ENCODE measurements at regions not wholly inside any gene's neighbourhood (a gene's known extent, or its start where the extent isn't known, plus 50 kb on each side); places are given as distances from the start of the nearest gene placed in this dataset.

- no peak for DNase-seq (ENCODE audit: low spot score)
Observed at GRCh38 chr4:137067735-137068134, 464.6 kb downstream of the PCDH18 start.

DNA sequence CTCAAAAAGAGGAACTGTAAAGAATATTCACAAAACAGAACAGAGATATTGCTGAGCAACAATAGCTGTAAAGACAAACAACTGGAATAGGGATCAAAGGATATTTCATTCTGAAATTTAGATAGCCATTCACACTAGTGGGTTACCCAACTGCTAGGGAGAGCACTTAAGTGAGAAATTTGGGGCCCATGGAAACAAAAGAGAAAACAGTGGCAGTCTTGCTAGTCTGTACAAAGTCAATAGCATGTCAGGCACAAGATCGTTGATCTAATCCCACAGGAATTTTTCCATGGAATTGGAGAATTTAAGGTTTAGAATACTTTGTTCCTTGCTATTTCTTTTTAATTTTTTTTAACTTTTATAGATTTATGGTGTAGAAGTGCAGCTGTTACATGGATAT is 467.0 kb downstream of the PCDH18 start:
- no peak for DNase-seq (ENCODE audit: low spot score)

DNA sequence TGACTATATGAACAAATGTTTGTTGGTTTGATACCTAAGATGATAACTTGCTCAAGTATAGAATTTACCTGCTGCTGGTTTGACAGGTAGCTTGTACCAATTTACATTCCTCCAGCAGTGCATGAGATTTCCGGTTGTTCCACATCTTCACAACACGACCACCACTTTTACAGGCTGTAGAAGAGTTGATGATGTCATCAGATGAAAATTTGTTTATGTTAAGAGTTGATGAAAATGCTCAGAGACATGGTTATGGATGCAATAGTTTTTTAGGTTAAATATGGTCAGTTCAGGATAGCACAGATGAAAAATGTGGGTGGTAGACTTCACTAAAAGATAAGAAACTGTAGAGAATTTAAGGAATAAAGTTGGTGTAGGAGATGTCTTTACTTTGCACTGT is 468.3 kb downstream of the PCDH18 start:
- DNase-seq (ENCODE audit: low spot score), result no peak

- DNase-seq (ENCODE audit: low spot score), result no peak
Observed at GRCh38 chr4:137043184-137043583, 489.1 kb downstream of the PCDH18 start.

DNA sequence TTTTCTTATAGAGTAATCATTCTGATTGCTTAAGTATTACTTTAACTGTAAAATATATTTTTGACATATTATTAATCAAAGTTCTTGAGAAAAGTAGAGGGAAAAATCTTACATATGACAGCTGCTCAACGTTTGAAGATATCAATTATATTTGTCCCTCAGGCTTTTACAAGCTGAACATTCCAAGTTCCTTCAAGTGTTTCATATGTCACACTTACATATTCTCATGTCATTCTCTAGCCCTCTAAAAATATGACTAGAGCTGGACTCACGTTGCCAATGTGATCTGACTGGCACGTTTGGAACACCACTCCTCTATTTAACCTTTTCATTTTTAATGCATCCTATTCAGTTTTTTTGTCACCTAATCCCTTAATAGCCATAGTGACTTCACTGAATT is 492.9 kb downstream of the PCDH18 start:
- no peak for DNase-seq (ENCODE audit: low spot score)

DNA sequence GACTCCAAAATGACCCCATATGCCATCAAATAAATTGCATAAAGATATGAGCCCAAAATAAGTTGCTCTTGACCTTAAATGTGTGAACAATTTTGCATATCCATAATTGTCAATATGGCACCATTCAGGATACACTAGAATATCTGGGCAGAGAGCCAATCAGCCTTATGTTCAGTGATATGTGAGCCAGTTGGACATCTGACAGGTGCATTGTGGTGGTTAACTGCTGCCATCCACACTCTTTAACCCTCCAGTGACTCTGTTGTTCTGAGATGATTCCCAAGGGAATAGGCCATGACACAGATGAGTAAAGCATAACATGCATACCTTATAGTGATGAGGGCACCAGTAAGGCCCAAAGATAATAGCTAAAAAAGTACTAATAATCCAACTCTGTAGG is 500.1 kb downstream of the PCDH18 start:
- no peak for DNase-seq (ENCODE audit: low spot score)

DNA sequence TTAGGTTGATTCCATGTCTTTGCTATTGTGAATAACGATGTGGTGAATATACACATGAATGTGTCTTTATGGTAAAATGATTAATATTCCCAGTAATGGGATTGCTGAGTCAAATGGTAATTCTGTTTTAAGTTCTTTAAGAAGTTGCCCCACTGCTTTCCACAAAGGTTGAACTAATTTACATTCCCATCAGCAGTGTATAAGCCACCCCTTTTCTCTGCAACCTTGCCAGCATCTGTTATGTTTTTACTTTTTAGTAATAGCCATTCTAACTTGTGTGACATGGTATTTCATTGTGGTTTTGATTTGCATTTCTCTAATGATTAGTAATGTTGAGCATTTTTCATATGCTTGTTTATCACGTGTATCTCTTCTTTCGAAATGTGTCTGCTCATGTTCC is 503.3 kb downstream of the PCDH18 start:
- DNase-seq (ENCODE audit: low spot score), result no peak

DNA sequence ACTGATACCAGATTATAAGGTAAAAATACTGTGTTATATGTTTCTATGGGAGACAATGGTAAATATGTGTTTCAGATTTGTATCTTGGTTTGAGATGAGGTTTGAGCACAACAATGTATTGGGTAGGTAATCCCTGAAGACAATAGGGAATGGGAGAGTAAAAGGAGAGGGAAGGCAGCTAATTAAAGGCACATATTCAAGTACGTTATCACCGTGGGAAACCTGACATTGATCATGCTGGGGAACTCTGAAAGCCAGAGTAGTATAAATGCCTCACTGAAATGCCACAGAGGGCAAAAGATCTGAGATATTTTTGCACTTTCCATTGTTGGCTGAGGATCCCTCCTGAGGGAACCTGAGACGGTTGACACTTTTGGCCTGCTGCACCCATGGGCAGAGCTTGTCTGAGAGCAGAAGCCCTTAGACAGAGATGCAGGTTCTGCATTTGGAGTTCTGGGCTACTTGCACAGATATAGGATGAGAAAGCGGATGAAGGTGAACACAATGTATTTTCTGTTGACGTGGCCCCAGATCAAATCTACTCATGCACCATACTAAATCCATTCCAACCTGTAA is 506.7 kb downstream of the PCDH18 start:
- DNase-seq (ENCODE audit: low spot score), result no peak

DNA sequence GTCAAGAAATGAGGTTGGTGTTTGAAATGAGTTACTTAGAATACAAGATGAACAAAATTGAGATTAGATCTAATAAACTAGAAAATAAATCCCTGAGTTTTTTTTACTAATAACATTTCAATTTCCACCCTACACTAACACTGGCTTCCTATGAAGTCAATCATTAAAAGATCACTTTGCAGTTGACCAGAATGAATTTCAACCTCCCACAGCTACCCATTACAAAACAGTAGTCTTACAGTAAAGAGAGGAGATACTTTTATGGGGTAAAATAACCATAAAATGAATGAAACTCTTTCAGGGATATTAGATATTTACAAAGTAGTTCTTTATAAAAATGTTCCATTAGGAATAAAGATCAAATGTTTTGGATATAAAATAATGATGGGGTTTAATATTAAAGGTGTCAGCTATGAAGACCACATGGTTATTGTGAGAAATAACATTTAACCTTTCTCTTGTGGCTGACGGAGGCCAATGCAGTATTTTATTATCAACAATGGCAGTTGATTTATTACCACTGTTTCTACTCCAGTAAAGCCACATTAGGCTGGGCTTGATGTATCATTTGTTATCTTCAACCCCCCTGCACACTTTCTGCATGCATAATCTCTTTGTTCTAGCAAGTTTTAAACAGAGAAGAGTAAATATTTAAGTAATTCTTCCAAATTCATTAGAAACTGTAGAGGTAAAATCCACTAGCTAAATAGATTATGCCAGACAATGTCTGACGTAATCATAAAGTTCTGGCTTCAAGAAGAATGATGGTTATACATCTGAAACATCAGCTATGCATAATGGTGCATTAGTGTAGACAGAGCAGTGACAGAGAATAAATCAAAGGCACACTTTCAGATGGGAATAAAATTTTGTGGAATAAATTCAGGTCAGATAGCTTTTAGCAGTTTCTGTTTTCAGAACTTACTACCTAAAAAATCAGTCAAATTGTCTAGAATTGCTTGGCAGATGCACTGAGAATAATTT is 516.6 kb downstream of the PCDH18 start:
- DNase-seq (ENCODE audit: low spot score), result no peak

DNA sequence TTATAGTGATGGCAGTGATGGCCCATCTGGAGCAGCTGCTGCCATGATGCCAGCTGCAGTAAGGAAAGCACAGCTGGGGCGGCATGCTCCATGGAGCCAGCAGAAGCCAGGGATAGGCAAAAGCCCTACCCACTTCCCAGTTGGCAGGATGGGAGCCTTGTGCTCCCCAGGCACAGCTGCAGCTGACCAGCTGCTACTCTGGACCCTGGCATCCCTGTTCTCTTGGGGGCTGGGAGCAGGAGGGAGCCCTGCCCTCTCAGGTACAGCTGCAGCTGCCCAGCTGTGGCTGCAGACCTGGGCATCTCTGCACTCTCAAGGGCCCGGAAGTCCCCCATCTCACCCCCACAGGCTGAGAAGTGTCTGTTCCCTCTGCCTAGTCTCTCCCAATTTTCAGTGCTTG is 531.9 kb downstream of the PCDH18 start:
- DNase-seq (ENCODE audit: low spot score), result no peak

DNA sequence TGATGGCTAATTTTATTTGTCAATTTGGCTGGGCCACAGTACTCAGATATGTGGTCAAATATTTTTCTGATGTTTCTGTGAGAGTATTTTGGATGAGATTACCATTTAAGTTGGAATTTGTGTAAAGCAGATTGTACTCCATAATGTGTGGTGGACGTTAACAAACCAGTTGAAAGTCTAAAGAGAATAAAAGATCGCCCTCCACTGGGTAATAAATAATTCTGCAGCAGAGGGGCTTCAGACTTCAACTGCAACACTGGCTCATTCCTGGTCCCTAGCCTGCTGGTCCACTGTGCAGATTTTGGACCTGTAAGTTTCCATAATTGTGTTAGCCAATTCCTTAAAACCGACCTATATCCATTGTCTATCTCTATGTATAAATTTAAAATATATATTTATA is 540.3 kb downstream of the PCDH18 start:
- DNase-seq (ENCODE audit: low spot score), result no peak

GRCh38 chr4:136985683-136986082 is 546.6 kb downstream of the PCDH18 start:
- no peak for DNase-seq (ENCODE audit: low spot score)

DNA sequence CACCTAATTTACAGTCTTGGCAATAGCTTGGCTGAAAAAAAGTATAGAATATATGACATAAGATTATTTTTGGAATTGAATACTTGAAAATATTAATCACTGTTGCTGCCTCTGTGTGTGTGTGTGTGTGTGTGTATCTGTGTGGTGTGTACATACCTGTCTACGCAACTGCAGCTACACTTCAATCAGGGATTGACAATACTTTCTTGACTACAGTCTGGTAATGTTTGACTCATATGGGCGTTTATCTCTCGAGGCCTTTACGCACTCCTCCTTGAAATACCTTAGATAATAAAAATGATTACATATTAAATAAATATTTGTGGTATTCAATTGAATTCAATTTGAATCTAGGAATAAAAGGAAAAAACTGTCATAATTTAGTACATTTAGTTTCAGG is 565.2 kb downstream of the PCDH18 start:
- no peak for DNase-seq (ENCODE audit: low spot score)

GRCh38 chr4:136965478-136965877 is 566.8 kb downstream of the PCDH18 start:
- DNase-seq (ENCODE audit: low spot score), result no peak

DNA sequence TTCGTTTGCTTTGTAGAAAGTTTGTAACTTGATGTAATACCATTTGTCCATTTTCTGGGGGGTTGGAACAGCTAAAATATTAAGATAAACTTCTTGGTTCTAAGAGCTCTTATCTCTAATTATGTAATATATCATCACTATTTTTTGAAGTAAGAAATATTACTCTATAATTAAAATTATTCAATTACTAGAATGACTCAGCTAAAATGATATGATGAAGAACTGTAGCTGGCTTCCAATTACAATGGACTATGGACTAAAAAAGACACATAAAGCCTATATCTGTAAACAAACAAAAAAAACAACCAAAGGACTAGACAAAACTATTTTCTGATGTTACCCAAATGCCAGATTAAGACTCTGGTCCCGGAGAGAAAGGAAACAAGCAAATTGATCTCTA is 569.4 kb downstream of the PCDH18 start:
- DNase-seq (ENCODE audit: low spot score), result no peak

- no peak for DNase-seq (ENCODE audit: low spot score)
Observed at GRCh38 chr4:136946307-136946907, 585.9 kb downstream of the PCDH18 start.

DNA sequence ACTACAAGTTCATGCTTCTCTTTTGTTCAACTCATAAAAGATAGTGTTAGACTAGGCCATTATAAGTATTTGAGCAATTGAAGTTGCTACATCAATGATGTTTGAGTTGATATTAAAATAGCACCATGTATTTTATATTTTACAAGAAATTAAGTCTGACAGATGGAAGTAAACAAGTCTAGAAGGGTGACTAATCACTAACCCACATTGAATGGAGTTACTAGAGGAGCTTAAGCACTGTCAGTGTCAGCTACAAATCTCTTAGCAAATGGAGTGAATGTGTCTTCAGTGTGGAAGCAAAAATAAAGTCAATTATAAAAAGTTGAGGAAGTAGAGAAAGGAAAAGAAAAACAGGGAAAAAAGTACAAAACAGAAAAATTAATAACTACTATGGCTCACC is 592.5 kb downstream of the PCDH18 start:
- DNase-seq (ENCODE audit: low spot score), result no peak

GRCh38 chr4:136935871-136936270 is 596.4 kb downstream of the PCDH18 start:
- DNase-seq (ENCODE audit: low spot score), result no peak

- no peak for DNase-seq (ENCODE audit: low spot score)
Observed at GRCh38 chr4:136935305-136935704, 597.0 kb downstream of the PCDH18 start.

GRCh38 chr4:136934601-136935000 is 597.7 kb downstream of the PCDH18 start:
- DNase-seq (ENCODE audit: low spot score), result no peak

DNA sequence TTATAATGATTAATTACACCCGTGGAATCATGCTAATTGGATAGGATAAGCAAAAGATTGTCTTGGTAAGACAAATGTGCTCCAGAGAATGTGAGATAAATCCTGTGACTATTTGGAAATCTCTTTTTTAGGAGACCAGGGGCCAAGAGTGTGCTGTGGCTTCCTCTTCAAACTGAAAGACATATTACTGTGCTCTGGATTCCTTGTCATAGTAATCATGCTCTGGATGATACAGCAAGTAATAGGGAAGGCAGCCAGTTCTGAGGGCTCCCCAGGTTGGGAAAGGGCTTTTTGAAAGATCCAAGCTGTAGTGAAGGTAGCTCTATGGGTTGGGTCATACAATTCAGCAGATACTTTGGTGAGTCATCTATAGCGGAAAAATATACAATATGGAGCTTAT is 600.5 kb downstream of the PCDH18 start:
- no peak for DNase-seq (ENCODE audit: low spot score)

GRCh38 chr4:136928957-136929411 is 603.3 kb downstream of the PCDH18 start:
- DNase-seq (ENCODE audit: low spot score), result no peak

- no peak for DNase-seq (ENCODE audit: low spot score)
Observed at GRCh38 chr4:136927172-136927571, 605.1 kb downstream of the PCDH18 start.
